ENCODE measurements at regions not wholly inside any gene's neighbourhood (a gene's known extent, or its start where the extent isn't known, plus 50 kb on each side); places are given as distances from the start of the nearest gene placed in this dataset.

- no peak for DNase-seq
Measured at GRCh38 chr6:164534070-164534766, 775.2 kb downstream of the C6orf118 start.

DNA sequence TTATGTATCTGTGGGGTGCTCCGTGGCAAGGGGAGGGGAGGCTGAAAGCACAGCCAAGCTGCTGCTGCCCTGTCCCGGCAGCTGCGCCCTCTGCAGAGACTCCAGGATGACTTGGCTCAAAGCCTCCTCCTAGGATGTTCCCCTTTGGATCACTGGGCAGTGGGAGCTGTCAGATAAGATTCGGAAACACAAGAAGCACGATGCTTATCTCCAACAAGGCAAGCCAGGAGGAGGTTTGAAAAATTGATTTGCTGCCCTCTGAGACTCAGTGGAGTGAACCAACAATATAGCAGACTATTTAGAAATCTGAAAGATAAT, 776.4 kb downstream of the C6orf118 start:
- no peak for DNase-seq

GRCh38 chr6:164532198-164533044, 777.0 kb downstream of the C6orf118 start:
- DNase-seq, result no peak

GRCh38 chr6:164531736-164532135, 777.7 kb downstream of the C6orf118 start:
- no peak for DNase-seq

GRCh38 chr6:164528539-164528938, 780.9 kb downstream of the C6orf118 start:
- no peak for DNase-seq

- no peak for DNase-seq
Measured at GRCh38 chr6:164523087-164523654, 786.2 kb downstream of the C6orf118 start.

DNA sequence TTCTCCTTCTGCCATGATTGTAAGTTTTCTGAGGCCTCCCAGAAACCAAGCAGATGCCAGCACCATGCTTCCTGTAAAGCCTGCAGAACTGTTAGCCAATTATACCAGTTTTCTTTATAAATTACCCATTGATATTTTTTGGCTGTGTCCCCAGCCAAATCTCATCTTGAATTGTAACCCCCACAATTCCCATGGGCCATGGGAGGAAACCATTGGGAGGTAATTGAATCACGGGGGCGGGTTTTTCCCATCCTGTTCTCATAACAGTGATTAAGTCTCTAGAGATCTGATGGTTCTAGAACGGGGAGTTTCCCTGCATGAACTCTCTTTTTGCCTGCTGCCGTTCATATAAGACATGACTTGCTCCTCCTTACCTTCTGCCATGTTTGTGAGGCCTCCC, 788.5 kb downstream of the C6orf118 start:
- DNase-seq, result no peak

- DNase-seq, result no peak
Measured at GRCh38 chr6:164507206-164507940, 802.0 kb downstream of the C6orf118 start.

DNA sequence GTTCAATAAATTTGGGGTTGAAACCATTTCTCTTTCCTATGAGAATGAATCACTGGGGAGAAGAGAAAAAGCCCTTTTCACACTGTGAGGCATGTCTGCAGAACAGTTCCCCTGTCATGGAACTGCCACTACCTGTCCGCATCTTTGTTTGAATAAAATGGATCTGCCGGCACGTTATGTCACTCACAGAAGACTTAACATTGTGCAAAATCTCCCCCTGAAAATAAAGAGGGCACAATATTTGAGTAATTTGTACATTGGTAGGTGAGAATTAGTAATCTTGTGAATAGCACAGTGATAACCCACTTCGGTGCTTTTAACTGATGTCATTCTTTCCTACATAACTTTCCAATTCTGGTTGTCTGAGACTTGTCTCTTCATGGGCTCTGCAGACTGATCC, 804.0 kb downstream of the C6orf118 start:
- no peak for DNase-seq

DNA sequence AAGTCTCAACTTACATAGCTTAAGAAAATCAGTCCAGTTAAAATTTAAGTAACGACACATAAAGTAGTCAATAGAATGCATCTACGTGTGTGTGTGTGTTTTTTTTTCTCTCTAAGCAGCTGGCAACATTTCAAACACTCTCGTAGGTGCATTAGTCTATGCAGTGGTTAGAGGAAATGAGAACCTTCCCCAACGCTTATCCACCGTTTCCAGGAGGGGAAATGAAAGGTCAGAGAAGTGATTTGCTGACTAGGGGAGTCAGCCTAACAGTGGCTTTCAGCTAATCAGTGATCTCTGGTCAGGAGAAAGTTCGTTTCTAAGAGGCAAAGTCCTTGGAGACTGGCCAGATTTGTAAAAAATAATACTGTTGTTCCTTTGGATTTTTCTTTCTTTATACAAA, 806.6 kb downstream of the C6orf118 start:
- no peak for DNase-seq

GRCh38 chr6:164495882-164496495, 813.4 kb downstream of the C6orf118 start:
- no peak for DNase-seq

DNA sequence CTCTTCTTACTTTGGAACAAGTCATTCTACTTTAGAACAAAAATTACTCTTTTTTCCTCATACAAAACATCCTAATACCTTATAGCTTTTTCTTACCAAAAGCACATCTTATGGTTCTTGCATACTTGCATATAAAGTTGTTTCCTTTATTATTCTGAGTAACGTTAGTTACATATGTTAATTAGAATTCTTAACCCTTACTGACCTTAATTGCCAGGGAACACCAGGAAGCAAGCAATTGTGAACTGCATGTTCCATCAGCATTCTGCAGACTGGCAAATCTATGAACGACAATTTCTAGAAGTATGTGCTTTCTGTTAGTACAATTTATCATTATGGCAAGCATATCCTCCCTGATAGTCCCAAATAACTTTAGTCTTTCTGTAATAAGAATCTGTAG, 831.0 kb downstream of the C6orf118 start:
- no peak for DNase-seq

GRCh38 chr6:164477790-164478189, 831.6 kb downstream of the C6orf118 start:
- no peak for DNase-seq

DNA sequence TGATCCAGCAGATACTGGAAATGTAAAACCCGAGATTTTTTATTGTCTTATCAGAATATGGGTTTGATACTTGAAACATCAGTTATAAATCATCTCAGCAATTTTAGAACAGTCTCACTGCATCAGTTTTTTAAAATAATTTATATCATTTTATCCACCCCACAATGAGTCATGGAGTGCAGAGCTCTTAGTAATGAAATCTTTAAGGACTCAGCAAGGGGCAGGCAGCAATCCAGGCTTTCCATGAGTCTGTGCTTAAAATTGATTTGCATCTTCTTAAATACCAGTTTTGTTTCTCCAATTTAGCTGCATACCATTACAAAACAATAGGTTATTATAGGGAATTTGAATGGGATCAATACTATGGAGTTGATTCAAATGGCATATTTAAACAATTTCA, 832.3 kb downstream of the C6orf118 start:
- no peak for DNase-seq

- no peak for DNase-seq
Measured at GRCh38 chr6:164469276-164469949, 840.0 kb downstream of the C6orf118 start.

GRCh38 chr6:164455835-164456234, 853.6 kb downstream of the C6orf118 start:
- no peak for DNase-seq

- DNase-seq, result no peak
Measured at GRCh38 chr6:164453835-164454234, 855.6 kb downstream of the C6orf118 start.

DNA sequence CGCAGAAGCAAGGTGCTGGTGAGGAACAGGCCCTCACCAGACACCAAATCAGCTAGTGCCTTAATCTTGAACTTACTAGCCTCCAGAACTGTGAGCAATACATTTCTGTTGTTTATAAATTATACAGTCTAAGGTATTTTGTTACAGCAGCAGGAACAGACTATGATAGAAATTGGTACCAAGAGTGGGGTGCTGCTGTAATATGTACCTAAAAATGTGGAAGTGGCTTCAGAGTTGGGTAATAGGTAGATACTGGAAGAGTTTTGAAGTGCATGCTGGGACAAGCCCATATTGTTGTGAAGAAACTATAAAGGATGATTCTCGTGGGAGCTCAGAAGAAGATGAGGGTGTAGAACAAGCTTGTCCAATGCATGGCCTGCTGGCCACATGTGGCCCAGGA, 866.8 kb downstream of the C6orf118 start:
- no peak for DNase-seq

DNA sequence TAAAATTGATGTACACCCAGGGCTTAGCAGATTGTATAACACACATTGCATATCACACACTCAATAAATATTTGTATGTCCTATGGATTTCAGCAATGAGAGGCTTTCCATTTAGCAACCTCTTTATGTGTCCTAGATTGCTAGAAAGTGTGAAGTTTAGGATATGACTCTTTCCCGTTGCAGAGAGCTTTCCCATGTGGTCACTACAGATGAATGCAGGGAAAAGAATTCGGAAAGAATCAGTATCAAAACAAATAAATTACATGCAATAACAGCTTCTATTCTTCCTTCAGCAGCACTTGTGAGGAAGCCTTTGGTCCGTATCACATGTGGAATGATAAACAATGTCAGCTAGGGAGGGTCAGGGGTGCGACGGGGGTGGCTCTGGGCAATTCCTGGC, 870.1 kb downstream of the C6orf118 start:
- no peak for DNase-seq

DNA sequence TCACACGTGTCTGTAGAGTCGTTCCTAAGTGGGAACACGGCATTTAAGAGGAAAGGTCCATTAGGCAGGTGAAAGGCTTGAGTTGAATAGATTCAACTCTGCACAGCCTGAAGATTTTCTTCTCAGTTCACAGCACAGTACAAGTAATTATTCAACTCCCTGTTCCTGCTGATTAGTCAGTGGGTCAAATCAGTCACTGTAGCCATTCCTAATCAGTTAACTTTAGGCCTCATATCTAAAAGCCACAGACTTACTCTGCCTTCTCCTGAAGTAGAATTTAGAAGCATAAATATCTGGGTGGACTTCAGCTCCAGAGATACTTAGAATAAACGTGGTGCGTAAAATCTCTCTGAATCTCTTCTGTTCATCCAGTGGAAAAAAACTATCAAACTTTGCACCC, 872.4 kb downstream of the C6orf118 start:
- no peak for DNase-seq

DNA sequence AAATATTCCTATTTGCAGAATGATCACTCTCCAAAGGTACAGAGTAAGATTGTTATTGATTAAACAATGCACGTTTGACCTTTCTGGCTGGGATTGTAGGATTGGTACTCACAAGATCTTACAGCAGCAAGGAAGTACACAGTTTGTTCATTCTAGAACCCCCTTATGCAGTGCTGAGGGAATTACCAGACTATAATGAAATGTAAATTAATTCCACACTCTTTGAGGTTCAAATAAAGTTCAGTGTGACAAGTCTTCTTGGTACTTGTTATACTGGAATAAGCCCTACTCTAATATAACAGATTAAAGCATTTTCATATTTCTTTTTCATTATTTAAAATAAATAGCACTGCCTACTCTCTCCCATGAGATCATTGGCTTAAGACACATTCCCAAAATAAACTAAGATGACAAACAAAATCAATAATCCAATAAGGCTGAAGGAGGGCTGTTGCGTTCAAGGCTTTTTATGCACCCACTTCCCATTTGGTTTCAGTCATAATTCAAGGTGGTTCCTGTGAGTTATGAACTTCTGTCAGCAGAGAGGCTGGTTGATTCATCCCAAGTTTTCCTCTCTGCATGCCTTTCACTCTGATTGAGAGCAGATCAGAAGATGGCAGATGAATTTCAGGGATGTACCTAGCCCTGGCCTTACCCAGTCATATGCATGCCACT, 881.5 kb downstream of the C6orf118 start:
- DNase-seq, result no peak

GRCh38 chr6:164424489-164424888, 884.9 kb downstream of the C6orf118 start:
- no peak for DNase-seq

All from activated effector memory CD4-positive, alpha-beta T cell treated with Interleukin-2 at 50 U/mL for 16 hours (primary cell).